ENCODE measurements at regions not wholly inside any gene's neighbourhood (a gene's known extent, or its start where the extent isn't known, plus 50 kb on each side); places are given as distances from the start of the nearest gene placed in this dataset.

- Histone ChIP-seq H3K9ac (no peak overlapping the region), H3K79me2 (no peaks in the 10 kb centered on the region), H3K4me1 (peaks cover 3% of the 10 kb centered on the region), H3K4me2 (ENCODE audit: low read length) (no peak overlapping the region), H3K9me3 (ENCODE audit: control insufficient read depth, low read length) (no peaks in the 10 kb centered on the region), H3K27me3 (ENCODE audit: control insufficient read depth, insufficient read depth, low read length) (no peaks in the 10 kb centered on the region), H3K27ac (no peak overlapping the region), H2AFZ (peak overlapping the region; percentile 43), H3K4me3 (ENCODE audit: low read depth, low read length) (no peak overlapping the region), H3K36me3 (ENCODE audit: control insufficient read depth, insufficient read depth, low read length) (no peaks in the 10 kb centered on the region)
- TF ChIP-seq CTCF (IDR thresholded peaks at IDR 0.05): no peak
Observed at GRCh38 chr7:145005601-145006000, 169.7 kb upstream of the TPK1 start.

- H3K4me2 ChIP-seq (ENCODE audit: low read length): no peak overlapping the region
- no peaks in the 10 kb centered on the region for H3K9me3 ChIP-seq (ENCODE audit: control insufficient read depth, low read length)
- TF ChIP-seq CTCF (IDR thresholded peaks at IDR 0.05): no peak
- H3K27ac ChIP-seq: no peak overlapping the region
- no peaks in the 10 kb centered on the region for H3K79me2 ChIP-seq
- no peak overlapping the region for H2AFZ ChIP-seq
- no peaks in the 10 kb centered on the region for H3K36me3 ChIP-seq (ENCODE audit: control insufficient read depth, insufficient read depth, low read length)
- no peaks in the 10 kb centered on the region for H3K4me1 ChIP-seq
- no peaks in the 10 kb centered on the region for H3K27me3 ChIP-seq (ENCODE audit: control insufficient read depth, insufficient read depth, low read length)
- no peak overlapping the region for H3K4me3 ChIP-seq (ENCODE audit: low read depth, low read length)
- H3K9ac ChIP-seq: no peak overlapping the region
Observed at GRCh38 chr7:144997512-144997911, 161.7 kb upstream of the TPK1 start.

- no peak for TF ChIP-seq CTCF (IDR thresholded peaks at IDR 0.05)
- H3K4me2 ChIP-seq (ENCODE audit: low read length): no peak overlapping the region
- H3K27me3 ChIP-seq (ENCODE audit: control insufficient read depth, insufficient read depth, low read length): no peaks in the 10 kb centered on the region
- H3K9ac ChIP-seq: no peak overlapping the region
- no peak overlapping the region for H2AFZ ChIP-seq
- peaks cover 3% of the 10 kb centered on the region for H3K4me1 ChIP-seq
- H3K27ac ChIP-seq: no peak overlapping the region
- H3K79me2 ChIP-seq: no peaks in the 10 kb centered on the region
- no peaks in the 10 kb centered on the region for H3K9me3 ChIP-seq (ENCODE audit: control insufficient read depth, low read length)
- no peaks in the 10 kb centered on the region for H3K36me3 ChIP-seq (ENCODE audit: control insufficient read depth, insufficient read depth, low read length)
- H3K4me3 ChIP-seq (ENCODE audit: low read depth, low read length): no peak overlapping the region
Observed at GRCh38 chr7:144995495-144995894, 159.6 kb upstream of the TPK1 start.

GRCh38 chr7:144991041-144991440, 155.2 kb upstream of the TPK1 start:
- H2AFZ ChIP-seq: peak overlapping the region; percentile 60
- H3K9ac ChIP-seq: no peak overlapping the region
- H3K27me3 ChIP-seq (ENCODE audit: control insufficient read depth, insufficient read depth, low read length): no peaks in the 10 kb centered on the region
- no peak overlapping the region for H3K4me2 ChIP-seq (ENCODE audit: low read length)
- H3K4me1 ChIP-seq: peaks cover 3% of the 10 kb centered on the region
- H3K79me2 ChIP-seq: no peaks in the 10 kb centered on the region
- TF ChIP-seq CTCF (IDR thresholded peaks at IDR 0.05): no peak
- H3K36me3 ChIP-seq (ENCODE audit: control insufficient read depth, insufficient read depth, low read length): no peaks in the 10 kb centered on the region
- H3K27ac ChIP-seq: no peak overlapping the region
- no peak overlapping the region for H3K4me3 ChIP-seq (ENCODE audit: low read depth, low read length)
- H3K9me3 ChIP-seq (ENCODE audit: control insufficient read depth, low read length): no peaks in the 10 kb centered on the region

- Histone ChIP-seq H3K4me2 (ENCODE audit: low read length) (no peak overlapping the region), H3K27me3 (ENCODE audit: control insufficient read depth, insufficient read depth, low read length) (no peaks in the 10 kb centered on the region), H3K9me3 (ENCODE audit: control insufficient read depth, low read length) (no peaks in the 10 kb centered on the region), H3K9ac (no peak overlapping the region), H3K36me3 (ENCODE audit: control insufficient read depth, insufficient read depth, low read length) (no peaks in the 10 kb centered on the region), H2AFZ (no peak overlapping the region), H3K4me1 (peaks cover 3% of the 10 kb centered on the region), H3K27ac (no peak overlapping the region), H3K4me3 (ENCODE audit: low read depth, low read length) (no peak overlapping the region), H3K79me2 (no peaks in the 10 kb centered on the region)
- TF ChIP-seq CTCF (IDR thresholded peaks at IDR 0.05): no peak
Observed at GRCh38 chr7:144987686-144988085, 151.8 kb upstream of the TPK1 start.

Measured in parathyroid adenoma (tissue), 2 donors.